Peyer's patch (tissue), 4 donors: ENCODE measurements at regions not wholly inside any gene's neighbourhood (a gene's known extent, or its start where the extent isn't known, plus 50 kb on each side); places are given as distances from the start of the nearest gene placed in this dataset.
"Not testable (repeated sequence)": the region's sequence is repeated elsewhere in the genome, so short reads cannot be mapped to it uniquely, and the experiment has no call there.

Experiments
- DNase-seq, 3 donors: peaks; one replicate each; pipeline ENCODE4 v3.0.0-alpha.2; 2017 to 2019
- H3K27ac ChIP-seq, 4 donors: fragments of 200-600 bp; sonication (generic); one replicate each; pipeline ENCODE4 v1.5.1; 2016 to 2019
- H3K27me3 ChIP-seq, 2 donors: fragments of 200-600 bp; sonication (generic); one replicate each; pipeline ENCODE4 v1.5.1; 2019
- H3K36me3 ChIP-seq, 3 donors: fragments of 200-600 bp; sonication (generic); one replicate each; pipeline ENCODE4 v1.5.1; 2016 to 2019
- H3K4me1 ChIP-seq, 4 donors: fragments of 200-600 bp; sonication (generic); one replicate each; pipeline ENCODE4 v1.5.1; 2016 to 2019
- H3K4me3 ChIP-seq, 4 donors: fragments of 200-600 bp; sonication (generic); 1 replicate in 3 of 4; 2 replicates in 1 of 4; pipeline ENCODE4 v1.5.1; 2016 to 2019; ENCODE audit warnings: mild to moderate bottlenecking in 1 of 4
- H3K9me3 ChIP-seq, 4 donors: fragments of 200-600 bp; sonication (generic); one replicate each; pipeline ENCODE4 v1.5.1; 2016 to 2019; ENCODE audit warnings: mild to moderate bottlenecking in 1 of 4
- POLR2A ChIP-seq, 2 donors: fragments of 450-650 bp; IDR thresholded peaks; one replicate each; pipeline ENCODE4 v1.5.1; 2017; ENCODE audit warnings: antibody characterized with exemption in 2 of 2, mild to moderate bottlenecking in 2 of 2, moderate library complexity in 2 of 2
- TF ChIP-seq, protein P1 (sequence below), 6 experiments: fragments of 450-650 bp in 4 of 6; fragments of 200-600 bp in 2 of 6; sonication (generic) in 1 of 6; IDR thresholded peaks; one replicate each; pipeline ENCODE4 v1.5.1; 2017 to 2019; ENCODE audit warnings: antibody characterized with exemption in 6 of 6, mild to moderate bottlenecking in 3 of 6, moderate library complexity in 1 of 6

DNA sequence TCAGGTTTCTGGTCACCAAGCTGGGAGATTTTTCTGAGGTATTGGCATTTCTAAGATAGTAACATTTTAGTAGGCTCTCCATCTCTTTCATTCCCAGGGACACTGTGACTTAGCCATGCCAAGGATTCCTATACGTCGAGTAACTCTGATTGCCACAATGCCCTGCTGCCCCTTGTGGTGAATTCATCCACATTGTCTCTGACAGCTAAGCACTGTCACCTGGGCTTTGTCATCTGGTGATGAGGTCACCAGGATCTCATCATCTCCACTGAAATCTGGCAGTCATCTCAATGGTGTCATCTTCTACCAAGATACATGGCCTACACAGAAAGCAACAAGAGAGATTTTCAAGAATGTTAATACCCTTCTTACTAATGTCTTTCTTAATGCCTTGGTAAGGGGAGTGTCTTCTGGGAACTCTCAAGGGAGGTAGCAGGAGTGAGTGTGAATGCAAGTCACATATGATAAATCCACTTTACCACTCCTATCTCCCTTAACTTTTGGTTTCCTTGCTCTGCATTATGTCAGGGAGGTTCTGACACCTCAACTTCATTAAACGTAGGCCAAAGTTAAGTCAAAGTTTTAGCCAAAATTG, 246.7 kb downstream of the CD109 start:
- no peaks in the 10 kb centered on the region for H3K4me1 ChIP-seq
- no peaks in the 10 kb centered on the region for H3K9me3 ChIP-seq
- H3K4me3 ChIP-seq: no peak overlapping the region
- H3K27me3 ChIP-seq: no peaks in the 10 kb centered on the region
- no peak for TF ChIP-seq POLR2A (IDR thresholded peaks at IDR 0.05)
- TF ChIP-seq, protein P1, sequence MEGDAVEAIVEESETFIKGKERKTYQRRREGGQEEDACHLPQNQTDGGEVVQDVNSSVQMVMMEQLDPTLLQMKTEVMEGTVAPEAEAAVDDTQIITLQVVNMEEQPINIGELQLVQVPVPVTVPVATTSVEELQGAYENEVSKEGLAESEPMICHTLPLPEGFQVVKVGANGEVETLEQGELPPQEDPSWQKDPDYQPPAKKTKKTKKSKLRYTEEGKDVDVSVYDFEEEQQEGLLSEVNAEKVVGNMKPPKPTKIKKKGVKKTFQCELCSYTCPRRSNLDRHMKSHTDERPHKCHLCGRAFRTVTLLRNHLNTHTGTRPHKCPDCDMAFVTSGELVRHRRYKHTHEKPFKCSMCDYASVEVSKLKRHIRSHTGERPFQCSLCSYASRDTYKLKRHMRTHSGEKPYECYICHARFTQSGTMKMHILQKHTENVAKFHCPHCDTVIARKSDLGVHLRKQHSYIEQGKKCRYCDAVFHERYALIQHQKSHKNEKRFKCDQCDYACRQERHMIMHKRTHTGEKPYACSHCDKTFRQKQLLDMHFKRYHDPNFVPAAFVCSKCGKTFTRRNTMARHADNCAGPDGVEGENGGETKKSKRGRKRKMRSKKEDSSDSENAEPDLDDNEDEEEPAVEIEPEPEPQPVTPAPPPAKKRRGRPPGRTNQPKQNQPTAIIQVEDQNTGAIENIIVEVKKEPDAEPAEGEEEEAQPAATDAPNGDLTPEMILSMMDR (IDR thresholded peaks at IDR 0.05): no peak
- no peaks in the 10 kb centered on the region for H3K36me3 ChIP-seq
- DNase-seq: no peak
- H3K27ac ChIP-seq: no peak overlapping the region

DNA sequence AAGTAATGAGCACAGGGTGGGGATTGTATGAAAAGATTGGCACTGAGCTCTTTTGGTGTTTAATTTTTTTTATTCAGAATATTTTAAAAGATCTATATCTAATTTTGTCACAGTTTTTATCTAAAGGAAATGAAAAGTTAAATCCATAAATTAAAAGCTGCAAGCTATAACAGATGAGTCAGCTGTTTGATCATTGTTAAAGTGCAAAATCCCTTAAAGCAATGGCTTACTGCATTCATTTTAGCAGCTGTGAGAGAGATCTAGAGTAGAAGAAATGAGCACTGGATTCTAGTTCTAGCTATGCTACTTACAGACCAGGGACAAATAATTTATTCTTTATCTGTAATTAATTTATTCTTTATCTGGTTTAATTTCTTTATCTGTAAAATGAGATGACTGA, 245.9 kb downstream of the CD109 start:
- Histone ChIP-seq H3K36me3 (no peaks in the 10 kb centered on the region), H3K27ac (no peak overlapping the region), H3K27me3 (no peaks in the 10 kb centered on the region), H3K4me3 (no peak overlapping the region), H3K4me1 (no peaks in the 10 kb centered on the region), H3K9me3 (no peaks in the 10 kb centered on the region)
- no peak for DNase-seq
- TF ChIP-seq, protein P1 (IDR thresholded peaks at IDR 0.05): no peak
- no peak for TF ChIP-seq POLR2A (IDR thresholded peaks at IDR 0.05)

DNA sequence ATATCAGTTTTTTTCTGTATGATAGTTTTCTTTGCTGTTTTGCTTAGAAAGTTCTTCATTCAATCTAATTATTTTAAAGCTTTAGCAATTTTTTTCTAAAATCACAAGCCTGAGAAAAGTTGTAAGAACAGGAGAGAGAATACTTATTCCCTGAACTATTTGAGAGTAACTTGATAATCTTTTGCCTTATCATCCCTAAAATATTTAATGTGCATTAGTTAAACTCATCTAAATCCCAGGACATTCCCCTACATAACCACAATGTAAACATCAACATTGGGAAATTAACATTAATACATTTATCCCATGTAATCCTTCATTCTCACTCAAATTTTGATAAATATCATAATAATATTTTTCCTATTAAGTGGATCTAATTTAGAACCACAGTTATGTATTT, 241.8 kb downstream of the CD109 start:
- H3K27ac ChIP-seq: no peak overlapping the region
- H3K4me1 ChIP-seq: no peaks in the 10 kb centered on the region
- H3K9me3 ChIP-seq: no peaks in the 10 kb centered on the region
- no peaks in the 10 kb centered on the region for H3K27me3 ChIP-seq
- no peak for TF ChIP-seq POLR2A (IDR thresholded peaks at IDR 0.05)
- TF ChIP-seq, protein P1 (IDR thresholded peaks at IDR 0.05): no peak
- H3K4me3 ChIP-seq: no peak overlapping the region
- H3K36me3 ChIP-seq: no peaks in the 10 kb centered on the region
- DNase-seq: no peak

DNA sequence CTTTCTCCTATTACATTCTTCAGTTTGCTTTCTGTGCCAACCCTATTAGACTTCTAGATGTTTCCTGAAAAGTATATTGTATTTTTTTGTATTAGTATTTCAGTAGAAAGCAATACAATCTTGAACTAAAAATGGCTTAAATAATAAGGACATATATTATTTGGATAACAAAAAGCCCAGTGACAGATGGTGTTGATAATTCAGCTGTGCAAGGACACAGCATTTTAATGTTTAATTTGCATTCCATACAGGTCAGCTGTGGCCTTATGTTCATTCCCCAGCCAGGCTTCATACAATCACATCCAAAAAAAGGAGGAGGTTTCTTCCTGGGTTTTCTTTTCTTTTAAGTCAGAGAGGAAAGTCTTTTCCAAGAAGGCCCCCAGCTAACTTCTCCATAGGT, 236.9 kb downstream of the CD109 start:
- Histone ChIP-seq H3K9me3 (peaks cover 0 to 2% (median 0%) of the 10 kb centered on the region in 4 donors), H3K4me1 (no peaks in the 10 kb centered on the region), H3K36me3 (no peaks in the 10 kb centered on the region), H3K4me3 (no peak overlapping the region), H3K27me3 (no peaks in the 10 kb centered on the region), H3K27ac (no peak overlapping the region)
- no peak for DNase-seq
- TF ChIP-seq POLR2A (IDR thresholded peaks at IDR 0.05): no peak
- TF ChIP-seq, protein P1 (IDR thresholded peaks at IDR 0.05): no peak

DNA sequence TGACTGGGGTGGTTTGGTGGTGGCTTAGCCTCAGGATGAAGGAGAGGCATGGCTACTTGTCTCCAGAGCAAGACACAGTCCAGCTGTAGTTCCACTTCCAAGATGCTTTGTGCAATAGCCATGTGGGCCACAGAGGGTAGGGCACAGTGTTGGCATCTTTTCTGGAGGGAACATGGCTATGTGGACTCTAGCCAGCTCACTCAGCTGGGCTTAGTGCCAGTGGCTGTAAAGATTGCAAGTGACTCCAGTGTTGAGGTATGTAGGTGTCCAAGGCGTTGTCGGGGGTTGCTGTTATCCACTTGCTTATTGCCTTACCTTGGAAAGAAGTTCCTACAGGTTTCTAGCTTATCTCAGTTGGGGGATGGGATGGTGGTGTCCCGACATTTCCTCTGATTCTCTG, 233.4 kb downstream of the CD109 start:
- DNase-seq: no peak
- Histone ChIP-seq H3K9me3 (peaks cover 0 to 2% (median 0%) of the 10 kb centered on the region in 4 donors), H3K27ac (no peak overlapping the region), H3K27me3 (no peaks in the 10 kb centered on the region), H3K4me1 (no peaks in the 10 kb centered on the region), H3K36me3 (no peaks in the 10 kb centered on the region), H3K4me3 (no peak overlapping the region)
- TF ChIP-seq, protein P1 (IDR thresholded peaks at IDR 0.05): no peak
- no peak for TF ChIP-seq POLR2A (IDR thresholded peaks at IDR 0.05)

DNA sequence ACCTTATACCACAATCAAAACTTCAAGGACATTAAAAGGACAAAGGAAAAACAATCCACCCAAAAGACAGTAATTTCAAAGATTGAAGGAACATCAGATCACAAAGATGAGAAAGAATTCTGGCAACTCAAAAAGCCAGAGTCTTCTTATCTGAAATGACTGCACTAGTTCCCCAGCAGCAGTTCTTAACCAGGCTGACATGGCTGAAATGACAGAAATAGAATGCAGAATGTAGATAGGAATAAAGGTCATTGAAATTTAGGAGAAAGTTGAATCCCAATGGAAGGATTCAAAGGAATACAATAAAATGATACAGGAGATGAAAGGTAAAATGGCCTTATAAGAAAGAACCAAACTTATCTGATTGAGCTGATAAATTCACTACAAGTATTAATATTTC, 231.4 kb downstream of the CD109 start:
- no peak overlapping the region for H3K27ac ChIP-seq
- H3K36me3 ChIP-seq: no peaks in the 10 kb centered on the region
- no peaks in the 10 kb centered on the region for H3K4me1 ChIP-seq
- no peaks in the 10 kb centered on the region for H3K27me3 ChIP-seq
- no peak for DNase-seq
- no peak overlapping the region for H3K4me3 ChIP-seq
- no peak for TF ChIP-seq POLR2A (IDR thresholded peaks at IDR 0.05)
- TF ChIP-seq, protein P1 (IDR thresholded peaks at IDR 0.05): no peak
- peaks cover 0 to 2% (median 0%) of the 10 kb centered on the region in 4 donors for H3K9me3 ChIP-seq

DNA sequence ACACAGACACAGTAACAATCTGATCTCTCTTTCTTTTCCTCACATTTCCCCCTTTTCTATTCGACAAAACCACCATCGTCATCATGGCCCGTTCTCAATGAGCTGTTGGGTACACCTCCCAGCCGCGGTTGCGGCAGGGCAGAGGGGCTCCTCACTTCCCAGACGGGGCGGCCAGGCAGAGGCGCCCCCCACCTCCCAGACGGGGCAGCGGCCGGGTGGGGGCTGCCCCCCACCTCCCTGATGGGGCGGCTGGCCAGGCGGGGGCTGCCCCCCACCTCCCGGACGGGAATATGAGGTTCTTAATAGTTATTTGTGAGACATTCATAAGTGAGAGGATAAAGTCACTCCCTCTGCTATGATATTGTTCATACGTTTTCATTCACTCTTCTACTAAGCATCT, 229.7 kb downstream of the CD109 start:
- H3K4me1 ChIP-seq: not testable (repeated sequence)

More for the DNA sequence above, 229.7 kb downstream of the CD109 start:
- H3K36me3 ChIP-seq, H3K27me3 ChIP-seq, H3K4me3 ChIP-seq, H3K9me3 ChIP-seq, DNase-seq, H3K27ac ChIP-seq: not testable (repeated sequence)
